Glutamatergic neuron (in vitro differentiated cells): ENCODE measurements at regions not wholly inside any gene's neighbourhood (a gene's known extent, or its start where the extent isn't known, plus 50 kb on each side); places are given as distances from the start of the nearest gene placed in this dataset.

ENCODE experiments used
- DNase-seq: peaks from one replicate; pipeline ENCODE4 v3.0.0; 2022
- H3K27ac Mint-ChIP-seq: one replicate; pipeline ENCODE4 v1.8.0; 2020; ENCODE audit warnings: mild to moderate bottlenecking, mixed read lengths, inconsistent platforms; ENCODE audit not compliant: unreplicated experiment
- H3K27me3 Mint-ChIP-seq: one replicate; pipeline ENCODE4 v1.8.0; 2020; ENCODE audit warnings: mild to moderate bottlenecking, moderate library complexity, mixed read lengths, inconsistent platforms; ENCODE audit not compliant: unreplicated experiment
- H3K36me3 Mint-ChIP-seq: one replicate; pipeline ENCODE4 v1.8.0; 2020; ENCODE audit warnings: mild to moderate bottlenecking, mixed read lengths, inconsistent platforms; ENCODE audit not compliant: unreplicated experiment
- H3K4me1 Mint-ChIP-seq: one replicate; pipeline ENCODE4 v1.8.0; 2020; ENCODE audit warnings: mild to moderate bottlenecking, low read depth, mixed read lengths, inconsistent platforms; ENCODE audit not compliant: unreplicated experiment
- H3K4me3 Mint-ChIP-seq: one replicate; pipeline ENCODE4 v1.8.0; 2020; ENCODE audit warnings: mild to moderate bottlenecking, mixed read lengths, inconsistent platforms; ENCODE audit not compliant: unreplicated experiment
- H3K9me3 Mint-ChIP-seq: one replicate; pipeline ENCODE4 v1.8.0; 2020; ENCODE audit warnings: mild to moderate bottlenecking, moderate library complexity, mixed read lengths, inconsistent platforms; ENCODE audit not compliant: unreplicated experiment
- CTCF ChIP-seq: fragments of 200-600 bp; sonication (generic); IDR thresholded peaks from one replicate; pipeline ENCODE4 v1.5.0; 2021; ENCODE audit not compliant: partially characterized antibody, unreplicated experiment

- Mint-ChIP-seq H3K27me3 (no peaks in the 10 kb centered on the region), H3K36me3 (peaks cover 6% of the 10 kb centered on the region), H3K27ac (no peak overlapping the region), H3K9me3 (no peaks in the 10 kb centered on the region), H3K4me3 (no peak overlapping the region), H3K4me1 (no peaks in the 10 kb centered on the region)
- no peak for TF ChIP-seq CTCF
- no peak for DNase-seq
Measured at GRCh38 chr18:39396168-39396567, 1830.6 kb upstream of the CELF4 start.

GRCh38 chr18:39389800-39390379 lies 1824.3 kb upstream of the CELF4 start:
- Mint-ChIP-seq H3K4me3 (no peak overlapping the region), H3K4me1 (peaks cover 4% of the 10 kb centered on the region), H3K9me3 (peaks cover 2% of the 10 kb centered on the region), H3K27me3 (no peaks in the 10 kb centered on the region), H3K36me3 (peaks cover 10% of the 10 kb centered on the region), H3K27ac (no peak overlapping the region)
- peak; percentile 42 for DNase-seq
- TF ChIP-seq CTCF: no peak

DNA sequence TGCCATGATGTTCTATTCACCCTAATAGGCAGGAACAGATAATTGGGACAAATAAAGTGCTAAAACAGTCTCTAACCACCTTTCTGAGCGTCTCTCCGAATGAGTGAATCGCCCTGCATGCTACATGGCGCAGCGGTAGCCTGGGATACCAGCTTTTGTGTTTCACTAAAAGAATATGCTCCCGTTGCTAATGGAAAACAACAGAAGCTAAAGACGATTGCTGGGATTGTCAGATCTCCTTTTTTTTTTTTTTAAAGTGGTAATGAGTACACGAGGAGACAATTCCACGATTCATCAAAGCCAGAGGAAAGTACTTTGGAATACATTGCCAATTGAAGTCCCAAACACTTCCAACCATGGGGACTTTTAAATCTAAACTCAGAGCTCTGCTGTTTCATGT lies 1815.3 kb upstream of the CELF4 start:
- no peak for DNase-seq
- Mint-ChIP-seq H3K36me3 (no peaks in the 10 kb centered on the region), H3K27ac (no peak overlapping the region), H3K27me3 (no peaks in the 10 kb centered on the region), H3K4me1 (no peaks in the 10 kb centered on the region), H3K9me3 (no peaks in the 10 kb centered on the region), H3K4me3 (no peak overlapping the region)
- no peak for TF ChIP-seq CTCF

DNA sequence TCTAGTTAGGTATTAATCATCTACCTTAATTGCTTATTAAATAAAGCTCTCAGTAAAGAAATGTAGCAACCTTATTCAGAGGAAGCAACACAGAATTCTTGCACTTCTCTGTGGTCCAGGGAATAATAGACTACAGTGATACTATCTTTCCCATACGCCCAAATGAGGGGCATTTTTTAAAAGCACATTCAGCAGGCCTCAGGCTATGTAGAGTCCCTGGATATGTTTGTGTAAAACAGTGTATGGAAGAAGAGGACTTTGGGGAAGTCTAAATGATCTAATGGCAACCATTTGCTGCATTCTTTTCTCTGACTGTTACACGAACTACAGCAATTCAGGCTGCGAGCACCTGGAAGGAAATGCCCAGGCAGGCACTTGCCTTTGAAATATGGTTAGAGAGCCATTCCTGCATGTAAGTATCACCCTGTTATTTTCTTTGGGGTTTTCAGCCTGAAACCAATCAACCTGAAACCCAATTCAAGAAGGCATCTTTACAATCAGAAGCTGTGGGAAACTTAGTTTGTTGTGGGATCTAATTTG lies 1814.7 kb upstream of the CELF4 start:
- Mint-ChIP-seq H3K9me3 (no peaks in the 10 kb centered on the region), H3K36me3 (no peaks in the 10 kb centered on the region), H3K4me1 (no peaks in the 10 kb centered on the region), H3K27me3 (no peaks in the 10 kb centered on the region), H3K4me3 (no peak overlapping the region), H3K27ac (no peak overlapping the region)
- no peak for DNase-seq
- TF ChIP-seq CTCF: no peak

DNA sequence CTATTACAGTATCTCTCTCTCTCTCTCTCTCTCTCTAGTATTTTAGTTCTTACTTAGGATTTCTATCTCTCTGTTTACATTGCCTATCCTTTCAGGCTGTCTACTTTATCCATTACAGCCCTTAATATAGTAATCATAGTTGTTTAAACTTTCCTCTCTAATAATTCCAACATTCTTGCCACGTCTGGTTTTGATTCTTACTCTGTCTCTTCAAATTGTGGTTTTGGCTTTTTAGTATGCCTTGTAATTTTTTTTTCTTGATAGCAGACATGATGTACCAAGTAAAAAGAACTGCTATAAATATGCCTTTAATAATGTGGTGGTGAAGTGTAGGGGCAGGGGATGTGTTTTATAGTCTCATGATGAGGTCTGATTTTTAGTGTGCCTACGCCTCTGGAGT lies 1809.5 kb upstream of the CELF4 start:
- no peak for TF ChIP-seq CTCF
- no peaks in the 10 kb centered on the region for H3K4me1 Mint-ChIP-seq

More for the DNA sequence above, 1809.5 kb upstream of the CELF4 start:
- H3K27me3 Mint-ChIP-seq: peaks cover 1% of the 10 kb centered on the region
- no peaks in the 10 kb centered on the region for H3K9me3 Mint-ChIP-seq
- H3K27ac Mint-ChIP-seq: no peak overlapping the region
- DNase-seq: no peak
- H3K4me3 Mint-ChIP-seq: no peak overlapping the region
- H3K36me3 Mint-ChIP-seq: peaks cover 5% of the 10 kb centered on the region
